Endothelial cell of umbilical vein (primary cell): ENCODE measurements at regions not wholly inside any gene's neighbourhood (a gene's known extent, or its start where the extent isn't known, plus 50 kb on each side); places are given as distances from the start of the nearest gene placed in this dataset.

ENCODE experiments used
- BruUV-seq: library from RNA; stranded (reverse); fragments of 400-500 nt; replicated peaks from 2 replicates; lab custom pipeline; 2021; lab: Mats Ljungman, UMichigan
- CTCF ChIA-PET: fragments of 300-600, 350-600 bp; sonication (Branson Sonifier 250); formaldehyde crosslinking; loops from one replicate; lab custom pipeline; 2021; ENCODE audit warnings: antibody characterized with exemption, inconsistent platforms; lab: Charles Lee
- POLR2A ChIA-PET: fragments of 300-600, 350-600 bp; sonication (Branson Sonifier 250); formaldehyde crosslinking; loops from one replicate; lab custom pipeline; 2021; ENCODE audit warnings: antibody characterized with exemption, inconsistent platforms; lab: Charles Lee
- DNase-seq: peaks from one replicate; pipeline ENCODE4 v3.0.0-alpha.2; 2011; ENCODE audit warnings: low read depth, low spot score
- FAIRE-seq: peaks from 2 replicates; lab custom pipeline; 2011; peaks lifted over from hg19 to GRCh38; lab: Jason Lieb, UNC
- H2AFZ ChIP-seq: 2 replicates; pipeline ENCODE4 v1.6.0; 2012; ENCODE audit warnings: low read depth, low read length, control low read depth, inconsistent platforms
- H3K27ac ChIP-seq: 2 replicates; pipeline ENCODE4 v1.5.1; 2011; ENCODE audit warnings: low read depth, mild to moderate bottlenecking, control low read depth, low read length, moderate library complexity; ENCODE audit not compliant: insufficient read depth
- H3K27me3 ChIP-seq, 2 experiments: 2 replicates each; pipeline versions ENCODE4 v1.6.0 to v1.6.1; 2011; ENCODE audit warnings: low read length in 2 of 2, mixed read lengths in 1 of 2; ENCODE audit not compliant: control insufficient read depth in 2 of 2, insufficient read depth in 2 of 2
- H3K36me3 ChIP-seq, 2 experiments: 2 replicates in 1 of 2; 3 replicates in 1 of 2; pipeline ENCODE4 v1.5.1; 2011; ENCODE audit warnings: low read length in 2 of 2, mild to moderate bottlenecking in 1 of 2, moderate library complexity in 1 of 2; ENCODE audit not compliant: control insufficient read depth in 2 of 2, insufficient read depth in 2 of 2; ENCODE audit errors: extremely low read depth in 1 of 2
- H3K4me1 ChIP-seq: 3 replicates; pipeline ENCODE4 v1.5.1; 2011; ENCODE audit warnings: mild to moderate bottlenecking, low read length; ENCODE audit not compliant: control insufficient read depth, insufficient read depth; ENCODE audit errors: extremely low read depth
- H3K4me2 ChIP-seq: 2 replicates; pipeline ENCODE4 v1.6.1; 2011; ENCODE audit warnings: low read length, control low read depth, mixed read lengths; ENCODE audit not compliant: insufficient read depth
- H3K4me3 ChIP-seq, 3 experiments: fragments of 200-600 bp in 1 of 3; sonication (generic), shearing (Covaris generic) in 1 of 3; replicated peaks in 1 of 3; 2 replicates each; pipeline ENCODE4 v1.5.1; 2011 to 2016; ENCODE audit warnings: control low read depth in 3 of 3, low read length in 3 of 3, mild to moderate bottlenecking in 2 of 3, inconsistent platforms in 1 of 3, low read depth in 1 of 3, moderate library complexity in 1 of 3; ENCODE audit not compliant: insufficient read depth in 1 of 3
- H3K79me2 ChIP-seq: 2 replicates; pipeline ENCODE4 v1.6.0; 2012; ENCODE audit warnings: low read length, inconsistent platforms; ENCODE audit not compliant: control insufficient read depth, insufficient read depth
- H3K9ac ChIP-seq: replicated peaks from 2 replicates; pipeline ENCODE3; 2011; ENCODE audit warnings: low read length, control low read depth; ENCODE audit not compliant: insufficient read depth; ENCODE audit errors: extremely low read depth
- H3K9me1 ChIP-seq: replicated peaks from 3 replicates; pipeline ENCODE4 v1.6.0; 2011; ENCODE audit warnings: mild to moderate bottlenecking, low read length; ENCODE audit not compliant: control insufficient read depth, insufficient read depth; ENCODE audit errors: extremely low read depth
- H3K9me3 ChIP-seq: replicated peaks from 2 replicates; pipeline ENCODE4 v1.5.1; 2012; ENCODE audit warnings: low read length, inconsistent platforms; ENCODE audit not compliant: control insufficient read depth, insufficient read depth
- H4K20me1 ChIP-seq: replicated peaks from 2 replicates; pipeline ENCODE3; 2011; ENCODE audit warnings: mild to moderate bottlenecking, low read length; ENCODE audit not compliant: control insufficient read depth, insufficient read depth; ENCODE audit errors: extremely low read depth
- EZH2 ChIP-seq: IDR thresholded peaks from 2 replicates; pipeline ENCODE4 v1.6.1; 2012; ENCODE audit warnings: borderline replicate concordance, low read depth, mild to moderate bottlenecking, moderate library complexity, low read length, inconsistent platforms; ENCODE audit not compliant: severe bottlenecking
- FOS ChIP-seq: IDR thresholded peaks from 2 replicates; pipeline ENCODE4 v1.6.1; 2011; ENCODE audit warnings: mild to moderate bottlenecking, low read length, moderate library complexity, borderline replicate concordance; ENCODE audit not compliant: insufficient read depth
- GATA2 ChIP-seq: IDR thresholded peaks from 2 replicates; pipeline ENCODE4 v1.7.0; 2011; ENCODE audit warnings: low read depth, mild to moderate bottlenecking, moderate library complexity, mixed read lengths, low read length; ENCODE audit not compliant: insufficient read length, insufficient read depth
- JUN ChIP-seq: IDR thresholded peaks from 2 replicates; pipeline ENCODE4 v1.6.1; 2011; ENCODE audit warnings: borderline replicate concordance, low read depth; ENCODE audit not compliant: insufficient read length, insufficient read depth
- MYC ChIP-seq: IDR thresholded peaks from one replicate; pipeline ENCODE4 v1.6.1; 2011; ENCODE audit warnings: mild to moderate bottlenecking, low read depth, low read length
- POLR2A ChIP-seq: IDR thresholded peaks from 2 replicates; pipeline ENCODE4 v1.6.1; 2012; ENCODE audit warnings: low read depth, mild to moderate bottlenecking, control low read depth, low read length
- POLR2AphosphoS5 ChIP-seq: IDR thresholded peaks from 2 replicates; pipeline ENCODE4 v1.6.1; 2012; ENCODE audit warnings: low read depth, mild to moderate bottlenecking, control low read depth, low read length, moderate library complexity; ENCODE audit not compliant: insufficient read depth
- dilution Hi-C: fragments of 300-500 bp; cut with MboI; formaldehyde crosslinking; loops from one replicate; pipeline ENCODE4 v1.15.0; 2019; ENCODE audit warnings: low sequenced_read_pairs; ENCODE audit not compliant: extremely low pct_ligation_motif_present
- intact Hi-C: fragments of 100-400 bp; cut with micrococcal nuclease; formaldehyde crosslinking; loops from one replicate; pipeline ENCODE4 v1.10.0; 2022
- TF ChIP-seq, protein P1 (sequence below): IDR thresholded peaks from 2 replicates; pipeline ENCODE4 v1.6.1; 2011; ENCODE audit not compliant: insufficient read depth, insufficient read length
- TF ChIP-seq, protein P2 (sequence below), 2 donors: IDR thresholded peaks; 1 replicate in 1 of 2; 2 replicates in 1 of 2; pipeline ENCODE4 v1.5.1; 2011; ENCODE audit warnings: low read length in 2 of 2, mild to moderate bottlenecking in 2 of 2, moderate library complexity in 2 of 2, control low read depth in 1 of 2, inconsistent platforms in 1 of 2, low read depth in 1 of 2; ENCODE audit not compliant: insufficient read depth in 1 of 2; ENCODE audit errors: extremely low read depth in 1 of 2

DNA sequence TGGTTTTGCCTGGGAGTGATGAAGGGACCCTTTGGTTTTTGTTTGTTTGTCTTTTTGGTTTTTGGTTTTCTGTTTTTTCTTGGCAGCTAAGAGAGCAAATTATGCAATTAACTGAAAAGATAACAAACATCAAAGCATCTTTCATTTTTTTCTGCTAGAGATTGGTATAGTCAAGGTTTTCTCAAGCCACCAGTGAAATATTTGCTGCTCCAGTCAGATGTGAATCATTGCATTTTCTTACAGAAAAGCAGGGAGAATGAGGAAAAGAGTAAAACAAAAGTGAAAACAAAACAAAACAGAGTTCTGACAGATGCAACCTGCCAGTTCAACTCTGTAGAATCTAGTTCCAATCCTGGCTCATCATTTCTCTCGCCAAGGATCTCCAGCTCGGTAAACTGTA is 660.7 kb downstream of the DSC3 start:
- H3K4me3 ChIP-seq, result no peak overlapping the region
- no peaks in the 10 kb centered on the region for H4K20me1 ChIP-seq
- dilution Hi-C loops (no loop called here), intact Hi-C loops (no loop called here)
- TF ChIP-seq, protein P1, sequence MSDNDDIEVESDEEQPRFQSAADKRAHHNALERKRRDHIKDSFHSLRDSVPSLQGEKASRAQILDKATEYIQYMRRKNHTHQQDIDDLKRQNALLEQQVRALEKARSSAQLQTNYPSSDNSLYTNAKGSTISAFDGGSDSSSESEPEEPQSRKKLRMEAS, result no peak
- TF ChIP-seq POLR2A (no peak), EZH2 (no peak), GATA2 (no peak), MYC (no peak), JUN (no peak), POLR2AphosphoS5 (no peak), FOS (no peak)
- TF ChIP-seq, protein P2, sequence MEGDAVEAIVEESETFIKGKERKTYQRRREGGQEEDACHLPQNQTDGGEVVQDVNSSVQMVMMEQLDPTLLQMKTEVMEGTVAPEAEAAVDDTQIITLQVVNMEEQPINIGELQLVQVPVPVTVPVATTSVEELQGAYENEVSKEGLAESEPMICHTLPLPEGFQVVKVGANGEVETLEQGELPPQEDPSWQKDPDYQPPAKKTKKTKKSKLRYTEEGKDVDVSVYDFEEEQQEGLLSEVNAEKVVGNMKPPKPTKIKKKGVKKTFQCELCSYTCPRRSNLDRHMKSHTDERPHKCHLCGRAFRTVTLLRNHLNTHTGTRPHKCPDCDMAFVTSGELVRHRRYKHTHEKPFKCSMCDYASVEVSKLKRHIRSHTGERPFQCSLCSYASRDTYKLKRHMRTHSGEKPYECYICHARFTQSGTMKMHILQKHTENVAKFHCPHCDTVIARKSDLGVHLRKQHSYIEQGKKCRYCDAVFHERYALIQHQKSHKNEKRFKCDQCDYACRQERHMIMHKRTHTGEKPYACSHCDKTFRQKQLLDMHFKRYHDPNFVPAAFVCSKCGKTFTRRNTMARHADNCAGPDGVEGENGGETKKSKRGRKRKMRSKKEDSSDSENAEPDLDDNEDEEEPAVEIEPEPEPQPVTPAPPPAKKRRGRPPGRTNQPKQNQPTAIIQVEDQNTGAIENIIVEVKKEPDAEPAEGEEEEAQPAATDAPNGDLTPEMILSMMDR (IDR thresholded peaks at IDR 0.05; ENCODE audit: extremely low read depth in 1 of 2, insufficient read depth in 1 of 2, low read depth in 1 of 2, low read length in 2 of 2), result no peak
- no peak overlapping the region for H3K9ac ChIP-seq
- no peaks in the 10 kb centered on the region for H3K4me1 ChIP-seq
- H3K79me2 ChIP-seq, result no peaks in the 10 kb centered on the region
- CTCF ChIA-PET, result no interaction called here
- H3K27ac ChIP-seq, result no peak overlapping the region
- H2AFZ ChIP-seq, result no peak overlapping the region
- POLR2A ChIA-PET, result no interaction called here
- no peaks in the 10 kb centered on the region for H3K9me3 ChIP-seq
- no peaks in the 10 kb centered on the region for H3K36me3 ChIP-seq
- no peak overlapping the region for H3K4me2 ChIP-seq
- H3K27me3 ChIP-seq, result no peaks in the 10 kb centered on the region
- H3K9me1 ChIP-seq, result no peaks in the 10 kb centered on the region
- no peak for FAIRE-seq
- no TSS peak for BruUV-seq
- no peak for DNase-seq
